H1 (cell line): ENCODE measurements at regions not wholly inside any gene's neighbourhood (a gene's known extent, or its start where the extent isn't known, plus 50 kb on each side); places are given as distances from the start of the nearest gene placed in this dataset.

Source experiments
- KDM5A ChIP-seq: fragments of 200-600 bp; IDR thresholded peaks from 2 replicates; pipeline ENCODE4 v1.7.1; 2012; ENCODE audit warnings: mild to moderate bottlenecking, low read length, inconsistent platforms, mixed read lengths
- RAD21 ChIP-seq, 2 experiments: IDR thresholded peaks in 1 of 2; conservative IDR thresholded peaks in 1 of 2; 2 replicates each; pipeline ENCODE4 v1.6.1; 2011; ENCODE audit warnings: low read depth in 2 of 2, low read length in 2 of 2, improper control_type of control experiment in 1 of 2, inconsistent platforms in 1 of 2, mild to moderate bottlenecking in 1 of 2, moderate library complexity in 1 of 2
- TF ChIP-seq, protein P1 (sequence below): fragments of 300-600 bp; sonication (generic); IDR thresholded peaks from 2 replicates; pipeline ENCODE4 v1.7.1; 2012; ENCODE audit warnings: low read length, moderate library complexity, mild to moderate bottlenecking, inconsistent platforms; ENCODE audit not compliant: insufficient replicate concordance

DNA sequence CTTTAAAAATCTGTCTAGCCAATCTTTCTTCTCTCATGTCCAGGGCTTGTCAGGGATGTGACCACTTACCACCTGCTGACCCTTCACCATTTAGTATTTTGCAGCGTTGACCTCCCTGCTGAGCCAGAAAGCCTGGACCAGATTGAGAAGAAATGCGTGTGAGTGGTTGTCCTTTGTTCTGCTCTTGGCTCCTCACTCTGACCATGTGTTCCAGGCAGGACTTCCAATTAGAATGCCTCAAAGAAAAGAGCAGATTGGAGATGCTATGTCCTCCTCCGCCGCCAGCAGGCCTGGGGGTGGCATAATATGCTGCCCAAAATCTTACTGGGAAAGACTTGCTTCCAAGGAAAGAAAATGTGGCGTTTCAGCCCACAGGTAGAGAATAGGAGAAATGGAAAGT is 894.1 kb downstream of the SLC4A3 start (continued):
- TF ChIP-seq, protein P1, sequence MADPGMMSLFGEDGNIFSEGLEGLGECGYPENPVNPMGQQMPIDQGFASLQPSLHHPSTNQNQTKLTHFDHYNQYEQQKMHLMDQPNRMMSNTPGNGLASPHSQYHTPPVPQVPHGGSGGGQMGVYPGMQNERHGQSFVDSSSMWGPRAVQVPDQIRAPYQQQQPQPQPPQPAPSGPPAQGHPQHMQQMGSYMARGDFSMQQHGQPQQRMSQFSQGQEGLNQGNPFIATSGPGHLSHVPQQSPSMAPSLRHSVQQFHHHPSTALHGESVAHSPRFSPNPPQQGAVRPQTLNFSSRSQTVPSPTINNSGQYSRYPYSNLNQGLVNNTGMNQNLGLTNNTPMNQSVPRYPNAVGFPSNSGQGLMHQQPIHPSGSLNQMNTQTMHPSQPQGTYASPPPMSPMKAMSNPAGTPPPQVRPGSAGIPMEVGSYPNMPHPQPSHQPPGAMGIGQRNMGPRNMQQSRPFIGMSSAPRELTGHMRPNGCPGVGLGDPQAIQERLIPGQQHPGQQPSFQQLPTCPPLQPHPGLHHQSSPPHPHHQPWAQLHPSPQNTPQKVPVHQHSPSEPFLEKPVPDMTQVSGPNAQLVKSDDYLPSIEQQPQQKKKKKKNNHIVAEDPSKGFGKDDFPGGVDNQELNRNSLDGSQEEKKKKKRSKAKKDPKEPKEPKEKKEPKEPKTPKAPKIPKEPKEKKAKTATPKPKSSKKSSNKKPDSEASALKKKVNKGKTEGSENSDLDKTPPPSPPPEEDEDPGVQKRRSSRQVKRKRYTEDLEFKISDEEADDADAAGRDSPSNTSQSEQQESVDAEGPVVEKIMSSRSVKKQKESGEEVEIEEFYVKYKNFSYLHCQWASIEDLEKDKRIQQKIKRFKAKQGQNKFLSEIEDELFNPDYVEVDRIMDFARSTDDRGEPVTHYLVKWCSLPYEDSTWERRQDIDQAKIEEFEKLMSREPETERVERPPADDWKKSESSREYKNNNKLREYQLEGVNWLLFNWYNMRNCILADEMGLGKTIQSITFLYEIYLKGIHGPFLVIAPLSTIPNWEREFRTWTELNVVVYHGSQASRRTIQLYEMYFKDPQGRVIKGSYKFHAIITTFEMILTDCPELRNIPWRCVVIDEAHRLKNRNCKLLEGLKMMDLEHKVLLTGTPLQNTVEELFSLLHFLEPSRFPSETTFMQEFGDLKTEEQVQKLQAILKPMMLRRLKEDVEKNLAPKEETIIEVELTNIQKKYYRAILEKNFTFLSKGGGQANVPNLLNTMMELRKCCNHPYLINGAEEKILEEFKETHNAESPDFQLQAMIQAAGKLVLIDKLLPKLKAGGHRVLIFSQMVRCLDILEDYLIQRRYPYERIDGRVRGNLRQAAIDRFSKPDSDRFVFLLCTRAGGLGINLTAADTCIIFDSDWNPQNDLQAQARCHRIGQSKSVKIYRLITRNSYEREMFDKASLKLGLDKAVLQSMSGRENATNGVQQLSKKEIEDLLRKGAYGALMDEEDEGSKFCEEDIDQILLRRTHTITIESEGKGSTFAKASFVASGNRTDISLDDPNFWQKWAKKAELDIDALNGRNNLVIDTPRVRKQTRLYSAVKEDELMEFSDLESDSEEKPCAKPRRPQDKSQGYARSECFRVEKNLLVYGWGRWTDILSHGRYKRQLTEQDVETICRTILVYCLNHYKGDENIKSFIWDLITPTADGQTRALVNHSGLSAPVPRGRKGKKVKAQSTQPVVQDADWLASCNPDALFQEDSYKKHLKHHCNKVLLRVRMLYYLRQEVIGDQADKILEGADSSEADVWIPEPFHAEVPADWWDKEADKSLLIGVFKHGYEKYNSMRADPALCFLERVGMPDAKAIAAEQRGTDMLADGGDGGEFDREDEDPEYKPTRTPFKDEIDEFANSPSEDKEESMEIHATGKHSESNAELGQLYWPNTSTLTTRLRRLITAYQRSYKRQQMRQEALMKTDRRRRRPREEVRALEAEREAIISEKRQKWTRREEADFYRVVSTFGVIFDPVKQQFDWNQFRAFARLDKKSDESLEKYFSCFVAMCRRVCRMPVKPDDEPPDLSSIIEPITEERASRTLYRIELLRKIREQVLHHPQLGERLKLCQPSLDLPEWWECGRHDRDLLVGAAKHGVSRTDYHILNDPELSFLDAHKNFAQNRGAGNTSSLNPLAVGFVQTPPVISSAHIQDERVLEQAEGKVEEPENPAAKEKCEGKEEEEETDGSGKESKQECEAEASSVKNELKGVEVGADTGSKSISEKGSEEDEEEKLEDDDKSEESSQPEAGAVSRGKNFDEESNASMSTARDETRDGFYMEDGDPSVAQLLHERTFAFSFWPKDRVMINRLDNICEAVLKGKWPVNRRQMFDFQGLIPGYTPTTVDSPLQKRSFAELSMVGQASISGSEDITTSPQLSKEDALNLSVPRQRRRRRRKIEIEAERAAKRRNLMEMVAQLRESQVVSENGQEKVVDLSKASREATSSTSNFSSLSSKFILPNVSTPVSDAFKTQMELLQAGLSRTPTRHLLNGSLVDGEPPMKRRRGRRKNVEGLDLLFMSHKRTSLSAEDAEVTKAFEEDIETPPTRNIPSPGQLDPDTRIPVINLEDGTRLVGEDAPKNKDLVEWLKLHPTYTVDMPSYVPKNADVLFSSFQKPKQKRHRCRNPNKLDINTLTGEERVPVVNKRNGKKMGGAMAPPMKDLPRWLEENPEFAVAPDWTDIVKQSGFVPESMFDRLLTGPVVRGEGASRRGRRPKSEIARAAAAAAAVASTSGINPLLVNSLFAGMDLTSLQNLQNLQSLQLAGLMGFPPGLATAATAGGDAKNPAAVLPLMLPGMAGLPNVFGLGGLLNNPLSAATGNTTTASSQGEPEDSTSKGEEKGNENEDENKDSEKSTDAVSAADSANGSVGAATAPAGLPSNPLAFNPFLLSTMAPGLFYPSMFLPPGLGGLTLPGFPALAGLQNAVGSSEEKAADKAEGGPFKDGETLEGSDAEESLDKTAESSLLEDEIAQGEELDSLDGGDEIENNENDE: no peak
- no peak for TF ChIP-seq KDM5A
- no peak for TF ChIP-seq RAD21 (IDR thresholded peaks at IDR 0.05 in 1 of 2, conservative IDR thresholded peaks at IDR 0.05 in 1 of 2; ENCODE audit: low read depth in 2 of 2, low read length in 2 of 2)
